ENCODE measurements at regions not wholly inside any gene's neighbourhood (a gene's known extent, or its start where the extent isn't known, plus 50 kb on each side); places are given as distances from the start of the nearest gene placed in this dataset.

DNA sequence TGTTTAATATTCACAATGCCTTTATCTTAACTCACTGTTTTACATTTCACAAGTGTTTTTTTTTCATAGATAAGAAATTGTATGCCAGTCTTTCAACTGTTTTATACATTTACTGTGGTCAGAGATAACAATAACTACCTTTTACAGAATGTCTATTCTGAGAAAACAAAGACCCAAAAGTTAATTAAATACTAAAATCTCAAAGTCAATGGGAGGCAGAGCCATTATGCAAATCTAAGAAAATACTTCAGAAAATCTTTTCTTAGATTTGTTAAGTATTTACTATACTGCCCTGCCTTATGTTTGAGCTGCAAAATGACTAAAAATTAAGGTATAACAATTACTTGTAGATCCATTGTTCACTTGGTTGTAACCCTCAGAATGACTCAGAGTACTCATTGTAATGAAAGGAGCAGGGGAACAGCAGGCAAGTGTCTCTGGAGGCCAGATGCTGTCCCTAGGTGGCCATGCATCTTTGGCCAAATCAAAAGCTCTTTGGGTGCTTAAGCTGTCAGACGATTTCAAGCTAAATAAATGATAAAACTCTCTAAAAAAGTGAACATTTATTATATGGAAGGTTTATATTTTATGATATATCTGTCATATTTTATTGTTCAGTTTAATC is 770.1 kb upstream of the PCDH20 start:
- WGBS, 3 donors: 33 to 49% (median 36%) methylated on average over 1 of the region's 1 CpG
- Histone ChIP-seq H3K4me1 (ENCODE audit: insufficient read depth) (no peaks in the 10 kb centered on the region), H3K4me3 (no peak overlapping the region), H3K27me3 (no peaks in the 10 kb centered on the region), H3K9me3 (no peaks in the 10 kb centered on the region), H3K36me3 (no peaks in the 10 kb centered on the region), H3K27ac (no peak overlapping the region)
- intact Hi-C loops (cut with DNase I): no loop called here
- TF ChIP-seq EP300 (IDR thresholded peaks at IDR 0.05): no peak
- TF ChIP-seq POLR2A (IDR thresholded peaks at IDR 0.05): no peak
- TF ChIP-seq, protein P1, sequence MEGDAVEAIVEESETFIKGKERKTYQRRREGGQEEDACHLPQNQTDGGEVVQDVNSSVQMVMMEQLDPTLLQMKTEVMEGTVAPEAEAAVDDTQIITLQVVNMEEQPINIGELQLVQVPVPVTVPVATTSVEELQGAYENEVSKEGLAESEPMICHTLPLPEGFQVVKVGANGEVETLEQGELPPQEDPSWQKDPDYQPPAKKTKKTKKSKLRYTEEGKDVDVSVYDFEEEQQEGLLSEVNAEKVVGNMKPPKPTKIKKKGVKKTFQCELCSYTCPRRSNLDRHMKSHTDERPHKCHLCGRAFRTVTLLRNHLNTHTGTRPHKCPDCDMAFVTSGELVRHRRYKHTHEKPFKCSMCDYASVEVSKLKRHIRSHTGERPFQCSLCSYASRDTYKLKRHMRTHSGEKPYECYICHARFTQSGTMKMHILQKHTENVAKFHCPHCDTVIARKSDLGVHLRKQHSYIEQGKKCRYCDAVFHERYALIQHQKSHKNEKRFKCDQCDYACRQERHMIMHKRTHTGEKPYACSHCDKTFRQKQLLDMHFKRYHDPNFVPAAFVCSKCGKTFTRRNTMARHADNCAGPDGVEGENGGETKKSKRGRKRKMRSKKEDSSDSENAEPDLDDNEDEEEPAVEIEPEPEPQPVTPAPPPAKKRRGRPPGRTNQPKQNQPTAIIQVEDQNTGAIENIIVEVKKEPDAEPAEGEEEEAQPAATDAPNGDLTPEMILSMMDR (IDR thresholded peaks at IDR 0.05): no peak
- no peak for DNase-seq

DNA sequence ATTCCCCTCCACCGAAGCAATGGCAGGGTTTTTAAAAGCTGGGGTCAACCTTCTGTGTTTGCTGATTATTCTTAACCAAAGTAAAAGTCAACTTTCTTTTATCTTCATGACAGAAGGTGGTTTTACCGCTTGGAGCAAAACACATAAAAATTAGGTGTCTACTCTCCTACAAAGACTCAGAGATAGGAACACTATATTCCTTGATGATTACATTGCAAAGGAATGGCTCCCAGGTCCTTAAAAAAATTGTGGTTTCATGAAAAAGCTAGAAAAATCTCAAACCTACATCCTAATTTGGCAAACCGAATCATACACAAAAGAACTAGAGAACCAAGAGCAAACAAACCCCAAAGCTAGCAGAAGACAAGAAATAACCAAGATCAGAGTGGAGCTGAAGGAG is 760.4 kb upstream of the PCDH20 start:
- Histone ChIP-seq H3K4me3 (no peak overlapping the region), H3K27me3 (no peaks in the 10 kb centered on the region), H3K27ac (no peak overlapping the region), H3K36me3 (no peaks in the 10 kb centered on the region), H3K9me3 (no peaks in the 10 kb centered on the region), H3K4me1 (ENCODE audit: insufficient read depth) (no peaks in the 10 kb centered on the region)
- TF ChIP-seq, protein P1 (IDR thresholded peaks at IDR 0.05): no peak
- no peak for TF ChIP-seq POLR2A (IDR thresholded peaks at IDR 0.05)
- no peak for TF ChIP-seq EP300 (IDR thresholded peaks at IDR 0.05)
- DNase-seq: no peak
- 60 to 67% (median 66%) methylated on average over 3 of the region's 3 CpGs for WGBS, 3 donors
- intact Hi-C loops (cut with DNase I): no loop called here

DNA sequence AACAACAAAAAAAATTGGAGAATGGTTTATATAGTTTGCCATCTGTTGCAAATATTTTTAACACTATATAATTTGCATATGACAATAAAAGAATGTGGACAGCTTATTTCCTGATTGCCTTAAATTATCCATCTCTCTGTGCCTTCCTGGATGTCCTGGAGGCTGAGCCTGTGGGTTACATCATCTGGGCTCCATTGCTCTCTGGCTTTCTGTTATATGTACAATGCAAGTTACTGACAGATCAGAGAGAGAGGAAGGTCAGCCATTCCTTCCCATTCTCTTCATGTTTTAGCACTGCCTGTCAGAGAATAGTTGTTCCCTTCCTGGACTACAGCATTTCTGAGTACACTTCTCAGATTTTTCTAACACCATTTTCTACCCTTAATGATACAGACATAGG is 758.3 kb upstream of the PCDH20 start:
- Histone ChIP-seq H3K27me3 (no peaks in the 10 kb centered on the region), H3K4me3 (no peak overlapping the region), H3K4me1 (ENCODE audit: insufficient read depth) (no peaks in the 10 kb centered on the region), H3K27ac (no peak overlapping the region), H3K9me3 (no peaks in the 10 kb centered on the region), H3K36me3 (no peaks in the 10 kb centered on the region)
- intact Hi-C loops (cut with DNase I): no loop called here
- TF ChIP-seq, protein P1 (IDR thresholded peaks at IDR 0.05): no peak
- TF ChIP-seq POLR2A (IDR thresholded peaks at IDR 0.05): no peak
- no peak for TF ChIP-seq EP300 (IDR thresholded peaks at IDR 0.05)
- DNase-seq: no peak

DNA sequence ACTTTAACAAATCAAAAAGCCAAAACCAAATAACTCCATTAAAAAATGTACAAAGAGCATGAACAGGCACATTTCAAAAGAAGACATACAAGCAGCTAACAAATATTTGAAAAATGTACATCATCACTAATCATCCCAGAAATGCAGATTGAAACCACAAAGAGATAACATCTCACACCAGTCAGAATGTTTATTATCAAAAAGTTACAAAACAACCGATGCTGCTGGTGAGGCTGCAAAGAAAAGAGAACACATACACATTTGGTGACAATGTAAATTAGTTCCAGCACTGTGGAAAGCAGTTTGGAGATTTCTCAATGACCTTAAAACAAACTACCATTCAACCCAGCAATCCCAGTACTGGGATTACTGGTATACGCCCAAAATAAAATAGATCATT is 756.0 kb upstream of the PCDH20 start:
- TF ChIP-seq POLR2A (IDR thresholded peaks at IDR 0.05): no peak
- no peak for TF ChIP-seq EP300 (IDR thresholded peaks at IDR 0.05)
- TF ChIP-seq, protein P1 (IDR thresholded peaks at IDR 0.05): no peak
- H3K27me3 ChIP-seq: no peaks in the 10 kb centered on the region
- H3K9me3 ChIP-seq: no peaks in the 10 kb centered on the region
- H3K27ac ChIP-seq: no peak overlapping the region
- H3K36me3 ChIP-seq: no peaks in the 10 kb centered on the region
- no peaks in the 10 kb centered on the region for H3K4me1 ChIP-seq (ENCODE audit: insufficient read depth)
- no peak for DNase-seq
- WGBS, 3 donors: 81 to 95% (median 82%) methylated on average over 2 of the region's 2 CpGs
- H3K4me3 ChIP-seq: no peak overlapping the region
- intact Hi-C loops (cut with DNase I): no loop called here

Data from ovary (tissue), 7 donors.